Trophoblast cell (in vitro differentiated cells and primary cell): ENCODE measurements at regions not wholly inside any gene's neighbourhood (a gene's known extent, or its start where the extent isn't known, plus 50 kb on each side); places are given as distances from the start of the nearest gene placed in this dataset.

Source experiments
- DNase-seq, 2 donors: peaks; one replicate each; pipeline ENCODE4 v3.0.0-alpha.2; 2016
- H2AFZ ChIP-seq: 2 replicates; pipeline ENCODE4 v1.6.1; 2013; ENCODE audit warnings: low read length, moderate library complexity, mild to moderate bottlenecking; ENCODE audit not compliant: insufficient read depth, poor library complexity
- H2AK5ac ChIP-seq: 2 replicates; pipeline ENCODE4 v1.6.1; 2013; ENCODE audit warnings: mild to moderate bottlenecking, low read length
- H2BK120ac ChIP-seq: 2 replicates; pipeline ENCODE4 v1.6.1; 2013; ENCODE audit warnings: low read length, mild to moderate bottlenecking, moderate library complexity; ENCODE audit not compliant: insufficient read depth, poor library complexity
- H2BK12ac ChIP-seq: 2 replicates; pipeline ENCODE4 v1.6.1; 2013; ENCODE audit warnings: mild to moderate bottlenecking, low read length, moderate library complexity
- H2BK5ac ChIP-seq: 2 replicates; pipeline ENCODE4 v1.6.1; 2013; ENCODE audit warnings: low read length, low read depth, moderate library complexity, mild to moderate bottlenecking; ENCODE audit not compliant: poor library complexity
- H3K14ac ChIP-seq: 2 replicates; pipeline ENCODE4 v1.6.1; 2013; ENCODE audit warnings: mild to moderate bottlenecking, low read length
- H3K18ac ChIP-seq: 2 replicates; pipeline ENCODE4 v1.6.1; 2013; ENCODE audit warnings: mild to moderate bottlenecking, low read length
- H3K23ac ChIP-seq: 2 replicates; pipeline ENCODE4 v1.6.1; 2013; ENCODE audit warnings: low read length
- H3K27ac ChIP-seq: 2 replicates; pipeline ENCODE4 v1.5.1; 2013; ENCODE audit warnings: low read depth, mild to moderate bottlenecking, inconsistent platforms, low read length, moderate library complexity
- H3K27me3 ChIP-seq: 2 replicates; pipeline ENCODE4 v1.6.1; 2013; ENCODE audit warnings: inconsistent platforms, mild to moderate bottlenecking, low read length, moderate library complexity; ENCODE audit not compliant: insufficient read depth
- H3K36me3 ChIP-seq, 2 experiments: 1 replicate in 1 of 2; 2 replicates in 1 of 2; pipeline ENCODE4 v1.6.1; 2013; ENCODE audit warnings: low read length in 2 of 2, mild to moderate bottlenecking in 2 of 2, moderate library complexity in 1 of 2; ENCODE audit not compliant: insufficient read depth in 2 of 2, control insufficient read depth in 1 of 2
- H3K4ac ChIP-seq: 2 replicates; pipeline ENCODE4 v1.6.1; 2013; ENCODE audit warnings: low read depth, mild to moderate bottlenecking, low read length, moderate library complexity
- H3K4me1 ChIP-seq, 2 experiments: 1 replicate in 1 of 2; 2 replicates in 1 of 2; pipeline ENCODE4 v1.6.1; 2013; ENCODE audit warnings: low read length in 2 of 2, mild to moderate bottlenecking in 2 of 2, moderate library complexity in 1 of 2; ENCODE audit not compliant: insufficient read depth in 2 of 2, control insufficient read depth in 1 of 2
- H3K4me2 ChIP-seq: 2 replicates; pipeline ENCODE4 v1.6.1; 2013; ENCODE audit warnings: inconsistent platforms, mild to moderate bottlenecking, low read length, moderate library complexity
- H3K4me3 ChIP-seq: 2 replicates; pipeline ENCODE4 v1.5.1; 2013; ENCODE audit warnings: mild to moderate bottlenecking, low read depth, low read length, inconsistent platforms
- H3K79me1 ChIP-seq: one replicate; pipeline ENCODE4 v1.6.1; 2013; ENCODE audit warnings: low read length
- H3K79me2 ChIP-seq: 2 replicates; pipeline ENCODE4 v1.6.1; 2013; ENCODE audit warnings: low read length, mild to moderate bottlenecking; ENCODE audit not compliant: control insufficient read depth, insufficient read depth, poor library complexity
- H3K9ac ChIP-seq: 2 replicates; pipeline ENCODE4 v1.6.1; 2013; ENCODE audit warnings: mild to moderate bottlenecking, low read length
- H3K9me3 ChIP-seq: 2 replicates; pipeline ENCODE4 v1.6.1; 2013; ENCODE audit warnings: low read depth, mild to moderate bottlenecking, control low read depth, inconsistent platforms, low read length; ENCODE audit not compliant: insufficient read depth
- H4K12ac ChIP-seq: 2 replicates; pipeline ENCODE4 v1.6.1; 2013; ENCODE audit warnings: low read depth, mild to moderate bottlenecking, low read length, moderate library complexity
- H4K8ac ChIP-seq: 2 replicates; pipeline ENCODE4 v1.6.1; 2013; ENCODE audit warnings: low read depth, mild to moderate bottlenecking, low read length, moderate library complexity
- H4K91ac ChIP-seq: one replicate; pipeline ENCODE4 v1.6.1; 2013; ENCODE audit warnings: low read depth, mild to moderate bottlenecking, low read length, moderate library complexity
- WGBS: extraction: QIAGEN DNeasy Blood & Tissue Kit; methylation state at CpG from one replicate; pipeline ENCODE4 v1.1.7; 2013; ENCODE audit warnings: missing lambda C conversion rate; ENCODE audit not compliant: insufficient read length, insufficient coverage; ENCODE audit errors: extremely low coverage; 5-methylcytosine and 5-hydroxymethylcytosine counted together

DNA sequence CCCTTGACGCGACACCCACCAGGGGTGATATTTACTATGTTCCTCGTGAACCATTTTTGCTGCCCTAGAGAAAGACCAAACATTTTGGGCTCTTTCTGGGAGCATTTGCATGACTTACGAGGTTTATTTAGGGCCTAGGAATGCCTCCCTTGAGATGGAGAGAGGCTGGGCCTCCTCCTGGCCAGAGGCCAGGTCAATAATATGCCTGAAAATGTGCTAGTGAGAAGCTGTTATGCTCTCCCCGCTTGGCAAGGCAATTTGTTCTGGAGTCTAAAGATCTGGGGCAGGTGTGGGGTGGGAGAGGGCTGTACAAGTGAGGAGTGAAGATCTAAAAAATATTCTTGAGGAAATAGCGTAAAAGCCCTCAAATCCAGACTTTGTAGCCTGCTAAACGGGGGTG, 587.3 kb upstream of the CDH5 start:
- no peak overlapping the region for H3K4me2 ChIP-seq
- WGBS: no CpG with 5 or more reads among the region's 7 CpGs

DNA sequence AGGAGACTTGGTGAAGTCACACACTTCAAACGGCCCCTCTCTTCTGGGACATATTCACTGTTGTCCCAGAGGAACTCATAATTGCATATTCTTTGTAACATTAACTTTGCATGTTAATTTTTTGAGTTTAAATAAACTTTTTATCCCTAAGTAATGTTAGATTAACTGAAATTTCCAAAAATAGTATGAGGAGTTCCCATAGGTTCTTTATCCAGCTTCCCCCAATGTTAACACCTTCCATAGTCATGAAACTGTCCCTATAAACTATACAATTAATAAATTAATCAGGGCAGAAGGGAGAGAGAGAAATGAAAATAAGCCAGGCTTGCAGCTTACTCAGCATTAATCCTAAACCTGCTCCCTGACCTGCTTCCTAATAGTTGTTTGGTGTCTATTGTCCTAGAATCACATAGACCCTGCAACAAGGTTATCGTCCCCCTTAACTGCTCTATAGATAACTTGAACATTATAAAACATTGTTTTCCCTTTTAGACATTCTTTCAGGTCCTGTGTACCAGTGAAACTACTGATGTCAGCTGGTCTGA, 589.8 kb upstream of the CDH5 start:
- no peak overlapping the region for H3K23ac ChIP-seq
- no peak overlapping the region for H4K12ac ChIP-seq
- H3K9ac ChIP-seq: no peak overlapping the region
- H2AFZ ChIP-seq: no peak overlapping the region
- H3K36me3 ChIP-seq: no peaks in the 10 kb centered on the region
- no peak for DNase-seq
- no peak overlapping the region for H2AK5ac ChIP-seq
- H3K4me2 ChIP-seq: no peak overlapping the region
- H3K9me3 ChIP-seq: peaks cover 1% of the 10 kb centered on the region
- H2BK5ac ChIP-seq: no peak overlapping the region
- no peak overlapping the region for H2BK12ac ChIP-seq
- H3K4me3 ChIP-seq: no peak overlapping the region
- H4K91ac ChIP-seq: no peak overlapping the region
- H3K4ac ChIP-seq: no peak overlapping the region
- H3K27me3 ChIP-seq: no peaks in the 10 kb centered on the region
- no peak overlapping the region for H3K27ac ChIP-seq
- H3K14ac ChIP-seq: no peak overlapping the region
- H3K79me1 ChIP-seq: peaks cover 3% of the 10 kb centered on the region
- H3K4me1 ChIP-seq: peaks cover 4 to 14% of the 10 kb centered on the region in 2 experiments
- H3K18ac ChIP-seq: no peak overlapping the region
- no peak overlapping the region for H2BK120ac ChIP-seq
- no CpG with 5 or more reads among the region's 2 CpGs for WGBS
- no peak overlapping the region for H4K8ac ChIP-seq
- no peaks in the 10 kb centered on the region for H3K79me2 ChIP-seq

More for the DNA sequence above, 587.3 kb upstream of the CDH5 start:
- Histone ChIP-seq H4K12ac (no peak overlapping the region), H4K8ac (no peak overlapping the region), H2BK12ac (no peak overlapping the region), H4K91ac (no peak overlapping the region), H3K36me3 (no peaks in the 10 kb centered on the region), H3K14ac (no peak overlapping the region), H2BK120ac (no peak overlapping the region), H3K27ac (no peak overlapping the region), H3K4ac (no peak overlapping the region), H2AK5ac (no peak overlapping the region), H3K23ac (no peak overlapping the region), H3K4me1 (peaks cover 0 to 6% of the 10 kb centered on the region in 2 experiments), H2AFZ (no peak overlapping the region), H3K4me3 (no peak overlapping the region), H3K79me1 (no peaks in the 10 kb centered on the region), H3K9me3 (peaks cover 2% of the 10 kb centered on the region), H3K9ac (no peak overlapping the region), H3K27me3 (no peaks in the 10 kb centered on the region), H2BK5ac (no peak overlapping the region), H3K18ac (no peak overlapping the region), H3K79me2 (no peaks in the 10 kb centered on the region)
- DNase-seq: no peak

DNA sequence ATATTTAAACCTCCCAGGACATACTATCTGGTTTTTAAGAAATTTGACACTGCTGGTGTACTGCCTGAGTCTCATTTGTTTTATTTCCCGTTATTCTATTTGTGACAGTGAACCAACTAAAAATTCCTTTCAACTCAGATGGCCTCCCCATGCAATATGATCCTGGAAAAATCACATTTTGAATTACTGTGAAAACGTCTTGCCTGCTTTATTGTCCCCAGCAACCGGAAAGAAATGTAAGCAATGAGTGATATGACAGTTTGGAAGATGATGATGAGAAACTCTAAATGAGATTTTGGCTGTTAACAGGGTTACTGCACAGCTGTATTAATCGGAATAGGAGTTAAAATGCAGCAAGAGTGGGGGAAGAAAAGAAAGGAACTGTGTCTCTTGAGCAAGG, 590.7 kb upstream of the CDH5 start:
- H2AFZ ChIP-seq: no peak overlapping the region
- no peak overlapping the region for H4K91ac ChIP-seq
- H2AK5ac ChIP-seq: no peak overlapping the region
- no peaks in the 10 kb centered on the region for H3K27me3 ChIP-seq
- H2BK5ac ChIP-seq: no peak overlapping the region
- peaks cover 3% of the 10 kb centered on the region for H3K79me1 ChIP-seq
- no peak overlapping the region for H3K18ac ChIP-seq
- no peak overlapping the region for H2BK12ac ChIP-seq
- H3K4me1 ChIP-seq: peaks cover 4 to 8% of the 10 kb centered on the region in 2 experiments
- no peak overlapping the region for H3K27ac ChIP-seq
- no peak overlapping the region for H4K12ac ChIP-seq
- H2BK120ac ChIP-seq: no peak overlapping the region
- no peaks in the 10 kb centered on the region for H3K79me2 ChIP-seq
- no peak overlapping the region for H3K4ac ChIP-seq
- no peak overlapping the region for H3K23ac ChIP-seq
- H3K36me3 ChIP-seq: no peaks in the 10 kb centered on the region
- no CpG with 5 or more reads among the region's 4 CpGs for WGBS
- no peak overlapping the region for H3K4me3 ChIP-seq
- no peak overlapping the region for H3K9ac ChIP-seq
- no peak for DNase-seq
- peaks cover 1% of the 10 kb centered on the region for H3K9me3 ChIP-seq
- H3K14ac ChIP-seq: no peak overlapping the region
- no peak overlapping the region for H3K4me2 ChIP-seq
- no peak overlapping the region for H4K8ac ChIP-seq

DNA sequence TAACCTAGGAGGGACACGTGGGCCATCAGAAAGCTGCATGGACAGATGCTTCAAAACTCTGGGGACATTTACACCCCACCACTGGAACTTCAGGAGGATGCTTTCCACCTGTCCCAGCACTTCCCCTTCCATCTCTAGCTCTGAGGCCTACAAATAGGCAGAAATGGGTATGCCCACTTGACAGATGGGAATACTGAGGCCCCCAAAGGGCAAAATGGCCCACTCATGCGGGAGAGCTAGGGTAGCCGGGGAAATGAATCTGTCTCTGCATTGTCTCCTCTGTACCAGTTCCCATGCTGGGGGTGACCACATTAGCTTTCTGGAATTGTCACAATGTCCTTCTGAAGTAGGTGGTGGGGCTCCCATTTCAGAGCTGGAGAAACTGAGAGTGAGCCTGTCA, 592.1 kb upstream of the CDH5 start:
- Histone ChIP-seq H2BK12ac (peak overlapping the region; percentile 41), H4K8ac (no peak overlapping the region), H3K18ac (no peak overlapping the region), H4K12ac (no peak overlapping the region), H3K4me1 (peaks cover 4 to 10% of the 10 kb centered on the region in 2 experiments), H3K79me1 (peaks cover 6% of the 10 kb centered on the region), H3K27ac (no peak overlapping the region), H3K23ac (no peak overlapping the region), H2AK5ac (peak overlapping the region; percentile 49), H3K9ac (no peak overlapping the region), H3K9me3 (no peaks in the 10 kb centered on the region), H2BK120ac (no peak overlapping the region), H3K79me2 (no peaks in the 10 kb centered on the region), H3K4ac (no peak overlapping the region), H2AFZ (no peak overlapping the region), H3K36me3 (no peaks in the 10 kb centered on the region), H3K4me3 (no peak overlapping the region), H3K4me2 (no peak overlapping the region), H4K91ac (peak overlapping the region; percentile 19), H3K27me3 (no peaks in the 10 kb centered on the region), H3K14ac (no peak overlapping the region), H2BK5ac (peak overlapping the region; percentile 24)
- no peak for DNase-seq
- no CpG with 5 or more reads among the region's 3 CpGs for WGBS
